GM18858 (cell line): ENCODE measurements at regions not wholly inside any gene's neighbourhood (a gene's known extent, or its start where the extent isn't known, plus 50 kb on each side); places are given as distances from the start of the nearest gene placed in this dataset.

Source experiments
- ATAC-seq: cut with Tn5 transposase; IDR thresholded peaks from one replicate; pipeline ENCODE4 v1.9.1; 2021; ENCODE audit not compliant: unreplicated experiment

DNA sequence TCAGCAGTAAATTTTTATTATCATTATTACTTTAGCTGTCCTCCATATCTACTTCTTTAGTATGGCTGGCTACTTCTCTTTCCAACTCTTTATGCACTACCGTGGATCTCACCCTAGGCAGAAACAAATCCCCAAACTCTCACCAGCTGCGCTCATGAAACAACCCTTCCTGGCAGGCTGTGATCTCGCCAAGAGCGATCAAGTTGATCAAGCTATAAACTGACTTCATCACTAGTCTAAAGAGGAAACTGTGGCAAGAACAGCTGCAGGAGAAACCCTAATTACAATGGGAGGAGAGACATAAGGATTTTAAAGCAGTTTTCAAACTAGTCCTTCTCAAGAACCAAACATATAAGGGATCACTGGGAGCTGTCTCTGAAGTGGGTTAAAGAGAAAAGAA is 160.5 kb upstream of the PRSS58 start:
- ATAC-seq = no peak

DNA sequence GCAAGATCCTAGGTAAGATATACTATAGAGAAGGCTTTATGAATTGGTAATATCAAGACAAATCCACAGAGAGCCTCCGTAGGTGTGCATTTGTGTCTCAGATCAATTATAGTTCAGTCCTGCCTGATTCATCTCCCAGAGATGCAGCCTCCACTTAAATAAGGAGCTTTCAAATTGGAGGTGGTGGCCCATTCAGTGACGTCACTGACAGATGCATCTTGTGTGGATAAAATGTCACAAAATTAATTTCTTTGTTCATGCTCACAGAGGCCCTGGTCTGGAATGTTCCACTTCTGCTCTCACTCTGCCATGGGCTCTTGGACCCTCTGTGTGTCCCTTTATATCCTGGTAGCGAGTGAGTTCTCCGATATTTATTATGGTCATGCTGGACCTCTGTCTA is 157.1 kb upstream of the PRSS58 start:
- no peak for ATAC-seq

DNA sequence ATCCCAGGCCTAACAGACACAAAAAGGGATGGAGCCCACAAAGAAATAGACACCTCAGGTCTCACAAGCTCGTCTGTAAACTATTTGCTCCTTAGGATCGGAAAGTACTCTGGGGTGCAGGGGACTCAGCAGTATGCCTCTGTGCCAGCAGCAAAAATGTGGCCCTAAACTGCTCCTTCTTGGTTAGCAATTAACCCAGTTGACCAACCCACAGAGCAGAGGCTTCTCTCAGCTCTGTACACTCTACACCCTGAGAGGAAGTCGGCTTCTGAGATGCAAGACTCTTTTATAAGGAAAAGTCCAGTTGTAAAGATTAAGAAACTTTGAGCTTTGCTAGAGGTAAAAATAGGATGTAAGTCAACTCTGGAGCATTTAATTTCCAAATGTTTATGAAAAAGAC is 156.3 kb upstream of the PRSS58 start:
- ATAC-seq = no peak

DNA sequence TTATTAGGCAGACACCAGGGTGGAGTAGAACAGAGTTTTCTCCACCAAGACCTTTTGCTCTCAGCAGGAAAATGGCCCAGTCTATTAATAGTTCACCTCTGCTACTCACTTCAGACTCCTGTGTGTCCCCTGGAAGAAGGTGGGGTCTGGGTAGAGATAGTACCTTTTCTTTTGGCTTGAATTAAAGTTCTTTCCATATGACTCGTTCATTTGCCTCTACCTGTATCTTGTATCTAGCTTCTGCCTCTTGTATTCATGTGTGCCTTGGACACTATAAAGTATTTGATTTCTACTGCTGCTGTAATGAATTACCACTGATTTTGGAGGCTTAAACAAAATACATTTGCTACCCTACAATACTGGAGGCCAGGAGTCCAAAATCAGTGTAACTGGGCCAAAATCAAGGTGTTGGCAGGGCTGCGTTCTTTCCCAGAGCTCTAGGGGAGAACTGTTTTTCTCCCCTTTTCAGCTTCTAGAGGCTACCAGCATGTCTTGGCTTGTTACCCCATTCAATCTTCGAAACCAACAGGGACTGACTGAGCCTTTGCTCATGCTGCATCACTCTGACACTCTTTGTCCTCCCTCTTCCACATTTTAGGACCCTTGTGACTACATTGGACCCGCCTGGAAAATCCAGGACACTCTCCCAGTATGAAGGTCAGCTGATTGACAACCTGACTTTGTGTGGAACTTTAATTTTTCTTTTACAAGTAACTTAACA is 155.6 kb upstream of the PRSS58 start:
- no peak for ATAC-seq

DNA sequence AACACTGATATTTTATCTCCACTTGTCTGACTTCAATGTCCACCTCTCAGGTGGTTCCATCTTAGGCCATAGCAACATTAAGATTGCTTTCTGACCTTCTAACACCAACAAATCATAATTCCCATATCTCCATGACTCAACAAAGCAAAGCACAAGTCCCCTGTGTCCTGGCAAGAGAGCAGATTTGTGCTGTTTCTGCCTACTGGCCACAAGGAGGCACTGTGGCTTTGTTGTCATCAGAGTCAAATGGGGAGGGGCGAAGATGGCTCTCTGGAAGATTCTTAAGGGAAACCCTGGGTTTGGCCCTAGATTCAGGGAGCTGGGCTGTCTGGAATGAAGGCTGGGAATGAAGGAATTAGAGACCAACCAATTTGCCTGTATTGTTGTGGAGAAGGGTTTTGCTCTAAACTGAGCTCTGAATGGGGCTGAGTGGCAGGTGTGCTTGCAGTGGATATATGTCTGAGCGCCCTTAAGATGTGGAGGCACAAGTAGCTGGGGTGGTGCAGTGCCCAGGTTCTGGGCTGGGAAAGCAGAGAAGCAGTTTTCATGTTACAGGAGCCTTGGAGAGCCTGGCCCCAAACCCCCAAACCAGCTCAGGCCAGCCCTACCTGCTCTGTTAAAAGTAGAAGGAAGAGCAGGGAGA is 154.8 kb upstream of the PRSS58 start:
- ATAC-seq = peak; percentile 72

DNA sequence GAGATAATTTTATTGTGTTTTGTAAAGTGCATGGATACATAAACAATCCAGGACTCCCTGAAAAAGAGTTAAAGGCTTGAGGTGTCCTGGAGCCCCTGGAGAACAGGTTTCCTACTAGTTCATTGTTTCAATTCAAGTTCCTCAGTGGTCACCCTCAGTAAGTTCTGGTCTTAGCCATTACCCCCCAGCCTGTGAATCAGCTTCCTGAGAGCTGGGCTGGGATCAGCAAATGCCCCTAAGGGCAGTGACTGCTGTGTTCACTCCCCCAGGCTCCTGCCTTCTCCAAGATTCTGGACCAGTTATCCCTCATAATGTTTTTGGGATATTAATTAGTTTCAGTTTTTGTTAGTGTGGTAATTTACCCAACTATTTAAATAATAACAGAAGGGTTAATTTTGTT is 151.6 kb upstream of the PRSS58 start:
- ATAC-seq = no peak

DNA sequence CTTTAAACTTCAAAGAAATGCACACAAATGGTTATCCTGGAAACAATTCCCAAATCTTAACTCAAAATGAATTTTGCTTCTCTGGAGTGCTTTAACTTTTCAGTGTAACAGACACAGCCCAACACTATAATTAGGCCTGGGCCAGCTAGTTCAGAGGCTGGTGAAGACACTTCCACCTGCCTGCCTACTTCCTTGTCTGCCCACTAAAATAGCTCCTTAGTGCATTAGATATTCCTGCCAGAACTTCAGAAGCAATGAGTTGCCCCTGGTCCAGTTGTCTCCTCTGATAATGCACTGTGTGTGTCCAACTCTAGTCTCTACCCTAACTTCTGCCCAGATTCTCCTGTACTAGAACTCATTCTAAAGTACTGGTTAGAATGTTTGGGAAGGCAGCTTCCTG is 150.9 kb upstream of the PRSS58 start:
- no peak for ATAC-seq

DNA sequence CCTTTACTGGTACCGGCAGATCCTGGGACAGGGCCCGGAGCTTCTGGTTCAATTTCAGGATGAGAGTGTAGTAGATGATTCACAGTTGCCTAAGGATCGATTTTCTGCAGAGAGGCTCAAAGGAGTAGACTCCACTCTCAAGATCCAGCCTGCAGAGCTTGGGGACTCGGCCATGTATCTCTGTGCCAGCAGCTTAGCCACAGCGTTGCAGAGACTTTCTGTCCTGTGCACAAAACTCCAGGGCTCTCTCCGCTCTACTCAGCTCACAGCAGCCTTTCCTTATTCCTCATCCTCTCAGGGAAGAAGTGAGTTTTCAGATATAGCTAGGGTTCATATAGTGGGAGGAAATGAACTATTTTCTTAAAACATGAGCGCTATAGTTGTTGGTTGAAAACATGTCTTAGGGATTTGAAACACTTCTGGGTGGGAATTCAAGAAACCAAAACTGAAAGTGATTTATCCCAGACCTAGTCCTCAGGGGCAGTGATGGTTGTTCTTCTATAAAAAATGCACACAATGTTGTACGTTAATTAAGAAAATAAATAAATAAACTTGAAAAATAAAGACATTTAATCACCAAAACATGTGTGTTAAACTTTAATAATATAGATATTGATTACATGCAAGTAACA is 150.2 kb upstream of the PRSS58 start:
- ATAC-seq = no peak

DNA sequence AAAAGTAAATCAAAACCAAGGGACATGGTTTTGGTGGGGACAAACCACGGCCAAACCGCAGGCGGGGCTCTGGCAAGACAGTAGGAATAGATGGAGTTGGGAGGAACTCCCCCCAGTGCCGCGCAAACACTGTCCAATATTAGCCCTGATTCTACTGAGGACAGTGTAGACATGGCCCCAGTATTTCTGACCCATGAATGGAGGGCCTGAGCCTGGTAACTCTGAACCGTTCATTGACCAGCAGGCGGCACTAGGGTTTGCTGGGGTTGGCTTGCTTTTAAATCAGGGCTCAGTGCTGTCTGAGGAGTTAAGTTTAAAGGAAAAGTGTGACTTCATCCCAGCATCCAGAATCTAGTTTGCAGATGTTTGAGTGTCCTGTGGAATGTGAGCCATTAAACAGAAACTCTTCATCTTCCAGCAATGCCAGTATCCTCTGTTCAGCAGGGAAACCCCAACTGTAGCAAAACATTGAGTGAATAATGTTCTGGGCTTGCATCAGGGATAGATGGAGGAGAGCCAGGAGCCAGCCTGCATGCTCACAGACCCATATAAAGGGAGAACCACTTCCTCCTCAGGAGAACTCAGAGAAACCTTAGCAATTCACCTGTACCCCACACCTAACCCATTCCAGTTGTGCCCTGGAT is 147.4 kb upstream of the PRSS58 start:
- no peak for ATAC-seq

DNA sequence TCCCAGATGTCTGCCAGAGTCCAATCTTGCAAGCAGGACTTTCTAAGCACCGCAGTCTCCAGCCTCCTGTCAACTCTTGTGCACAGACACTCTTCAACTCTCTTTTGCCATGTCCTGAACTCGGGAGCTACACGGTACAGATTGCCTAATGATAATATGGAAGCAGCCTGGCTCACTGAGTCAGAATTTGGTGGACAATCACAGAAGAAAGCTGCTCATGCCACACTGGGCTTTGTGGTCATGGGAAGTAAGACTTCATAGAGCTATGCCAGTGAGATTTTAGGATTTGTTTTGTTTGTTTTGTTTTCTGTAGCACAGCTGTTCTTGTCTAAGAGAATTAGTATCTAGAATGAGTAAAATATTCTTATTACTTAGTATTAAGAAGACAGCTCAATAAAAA is 144.1 kb upstream of the PRSS58 start:
- no peak for ATAC-seq

DNA sequence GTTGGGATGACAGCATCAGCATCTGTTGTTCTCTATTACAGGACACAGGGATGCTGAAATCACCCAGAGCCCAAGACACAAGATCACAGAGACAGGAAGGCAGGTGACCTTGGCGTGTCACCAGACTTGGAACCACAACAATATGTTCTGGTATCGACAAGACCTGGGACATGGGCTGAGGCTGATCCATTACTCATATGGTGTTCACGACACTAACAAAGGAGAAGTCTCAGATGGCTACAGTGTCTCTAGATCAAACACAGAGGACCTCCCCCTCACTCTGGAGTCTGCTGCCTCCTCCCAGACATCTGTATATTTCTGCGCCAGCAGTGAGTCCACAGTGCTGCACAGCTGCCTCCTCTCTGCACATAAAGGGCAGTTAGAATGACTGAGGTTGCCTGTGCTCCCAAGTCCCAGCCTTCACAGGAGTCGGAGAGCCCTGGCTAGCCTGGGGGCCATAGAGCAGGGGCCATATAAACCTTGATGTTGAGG is 142.2 kb upstream of the PRSS58 start:
- no peak for ATAC-seq

DNA sequence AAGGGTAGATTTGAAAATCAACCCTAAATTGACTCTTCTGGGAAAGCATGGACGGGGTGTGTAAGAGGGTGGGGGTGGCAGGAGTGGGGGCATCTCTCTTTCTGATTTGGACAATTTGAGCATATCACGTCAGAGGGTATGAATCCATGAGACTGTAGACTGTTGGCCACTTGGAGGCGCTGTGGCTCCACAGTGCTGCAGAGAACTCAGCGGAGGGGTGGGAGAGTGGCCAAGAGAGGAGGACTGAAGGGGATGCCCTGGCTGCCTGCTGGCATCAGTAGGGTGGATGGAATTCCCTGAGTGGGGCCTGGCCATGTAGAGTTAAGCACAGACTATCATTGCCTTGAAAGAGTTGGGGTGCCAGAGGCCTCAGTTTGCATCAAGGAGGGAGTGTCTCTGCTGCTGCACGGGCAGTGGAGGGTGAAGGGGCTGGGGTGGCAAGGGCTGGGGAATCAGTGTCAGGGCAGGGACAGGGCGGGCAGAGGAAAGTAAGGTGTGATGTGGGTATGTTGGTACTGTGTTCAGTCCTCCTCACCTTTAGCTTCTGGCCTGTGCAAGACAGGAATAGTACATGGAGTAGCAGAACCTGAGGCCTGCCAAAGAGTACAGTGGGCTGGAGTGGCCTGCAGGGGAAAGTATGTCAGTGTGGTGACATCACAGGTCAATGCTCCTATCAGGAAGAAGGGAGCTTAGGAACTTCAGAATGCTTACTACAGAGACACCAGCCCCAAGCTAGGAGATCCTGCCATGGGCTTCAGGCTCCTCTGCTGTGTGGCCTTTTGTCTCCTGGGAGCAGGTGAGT is 133.5 kb upstream of the PRSS58 start:
- ATAC-seq = no peak

DNA sequence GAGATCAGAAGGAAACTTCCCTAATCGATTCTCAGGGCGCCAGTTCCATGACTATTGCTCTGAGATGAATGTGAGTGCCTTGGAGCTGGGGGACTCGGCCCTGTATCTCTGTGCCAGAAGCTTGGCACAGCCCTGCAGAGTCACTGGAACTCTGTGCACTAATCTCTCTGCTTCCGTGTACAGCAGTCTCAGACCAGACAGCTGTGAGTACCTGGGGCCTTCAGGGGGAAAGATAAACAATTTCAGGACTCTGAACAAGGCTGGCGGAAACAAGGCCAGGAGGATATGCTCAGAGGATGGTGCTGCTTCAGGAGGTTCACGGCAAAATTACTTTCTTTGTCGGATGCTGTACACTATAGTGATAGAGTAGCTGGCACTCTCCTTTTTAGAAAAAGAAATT is 131.7 kb upstream of the PRSS58 start:
- ATAC-seq = no peak

DNA sequence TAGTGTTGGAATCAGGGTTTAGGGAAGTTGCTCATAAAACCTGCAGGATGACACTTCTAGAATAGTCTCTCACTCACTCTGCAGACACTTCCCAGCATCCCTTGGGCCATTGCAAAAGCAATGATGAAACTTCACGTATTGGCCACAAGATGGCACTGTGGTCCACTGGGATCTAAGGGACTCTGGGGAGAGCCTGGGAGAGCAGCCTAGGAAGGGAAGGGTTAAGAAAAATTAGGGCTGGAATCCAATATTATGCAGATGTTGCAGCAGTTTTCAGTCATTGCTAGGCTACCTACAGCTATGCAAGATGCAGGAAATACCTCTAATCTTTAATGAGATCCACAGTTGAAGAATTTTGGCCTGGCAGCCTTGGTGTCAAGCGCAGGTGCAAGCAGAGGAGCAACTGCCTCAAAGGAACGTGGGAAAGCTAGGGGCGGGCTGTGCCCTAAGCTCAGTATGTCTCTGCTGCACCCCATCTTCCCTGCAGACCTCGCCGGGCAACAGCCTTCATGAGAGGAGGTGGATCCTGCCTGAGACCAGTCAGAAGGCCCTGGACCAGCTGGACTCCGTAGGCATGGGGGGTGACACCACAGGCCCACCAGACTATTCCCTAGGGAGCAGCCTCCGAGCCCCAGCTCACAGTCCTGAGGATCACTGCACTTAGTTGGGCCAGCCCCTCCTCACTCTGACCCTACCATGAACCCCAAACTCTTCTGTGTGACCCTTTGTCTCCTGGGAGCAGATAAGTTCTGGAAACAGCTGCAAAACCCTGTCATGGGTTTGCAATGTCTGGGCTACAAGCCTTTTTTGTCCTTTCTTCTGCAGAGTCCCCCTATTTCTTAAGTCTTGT is 127.9 kb upstream of the PRSS58 start:
- ATAC-seq = peak; percentile 55

DNA sequence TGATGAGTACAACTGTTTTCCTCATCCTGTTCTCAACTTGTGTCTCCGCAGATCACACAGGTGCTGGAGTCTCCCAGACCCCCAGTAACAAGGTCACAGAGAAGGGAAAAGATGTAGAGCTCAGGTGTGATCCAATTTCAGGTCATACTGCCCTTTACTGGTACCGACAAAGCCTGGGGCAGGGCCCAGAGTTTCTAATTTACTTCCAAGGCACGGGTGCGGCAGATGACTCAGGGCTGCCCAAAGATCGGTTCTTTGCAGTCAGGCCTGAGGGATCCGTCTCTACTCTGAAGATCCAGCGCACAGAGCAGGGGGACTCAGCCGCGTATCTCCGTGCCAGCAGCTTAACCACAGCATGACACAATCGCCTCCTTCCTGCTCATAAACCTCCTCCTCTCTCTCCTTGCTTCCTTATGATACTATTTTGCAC is 126.7 kb upstream of the PRSS58 start:
- no peak for ATAC-seq

DNA sequence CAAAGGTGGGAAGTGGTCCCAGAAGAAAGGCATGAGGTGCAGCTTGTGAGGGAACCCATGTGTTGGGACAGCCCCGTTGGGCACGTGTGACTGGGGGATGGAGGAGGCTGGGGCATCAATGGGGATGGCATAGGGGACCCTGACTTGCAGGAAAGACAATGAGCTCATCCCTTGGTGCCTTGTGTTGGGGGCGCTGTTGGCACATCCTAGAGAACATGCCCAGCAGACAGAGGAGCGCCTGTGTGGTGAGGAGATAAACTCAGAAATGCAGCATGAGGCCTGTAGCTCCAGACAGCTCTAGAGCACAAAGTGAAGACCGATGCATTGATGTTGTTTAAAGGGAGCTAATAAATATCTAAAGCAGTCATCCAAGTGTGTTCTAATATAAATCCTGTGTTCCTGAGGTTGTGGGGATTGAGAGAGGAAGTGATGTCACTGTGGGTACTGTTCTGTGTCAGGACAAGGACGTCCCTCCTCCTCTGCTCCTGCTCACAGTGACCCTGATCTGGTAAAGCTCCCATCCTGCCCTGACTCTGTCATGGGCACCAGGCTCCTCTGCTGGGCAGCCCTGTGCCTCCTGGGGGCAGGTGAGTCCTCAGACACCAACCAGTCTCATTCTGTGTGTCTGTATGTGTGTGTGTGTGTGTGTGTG is 126.1 kb upstream of the PRSS58 start:
- no peak for ATAC-seq

DNA sequence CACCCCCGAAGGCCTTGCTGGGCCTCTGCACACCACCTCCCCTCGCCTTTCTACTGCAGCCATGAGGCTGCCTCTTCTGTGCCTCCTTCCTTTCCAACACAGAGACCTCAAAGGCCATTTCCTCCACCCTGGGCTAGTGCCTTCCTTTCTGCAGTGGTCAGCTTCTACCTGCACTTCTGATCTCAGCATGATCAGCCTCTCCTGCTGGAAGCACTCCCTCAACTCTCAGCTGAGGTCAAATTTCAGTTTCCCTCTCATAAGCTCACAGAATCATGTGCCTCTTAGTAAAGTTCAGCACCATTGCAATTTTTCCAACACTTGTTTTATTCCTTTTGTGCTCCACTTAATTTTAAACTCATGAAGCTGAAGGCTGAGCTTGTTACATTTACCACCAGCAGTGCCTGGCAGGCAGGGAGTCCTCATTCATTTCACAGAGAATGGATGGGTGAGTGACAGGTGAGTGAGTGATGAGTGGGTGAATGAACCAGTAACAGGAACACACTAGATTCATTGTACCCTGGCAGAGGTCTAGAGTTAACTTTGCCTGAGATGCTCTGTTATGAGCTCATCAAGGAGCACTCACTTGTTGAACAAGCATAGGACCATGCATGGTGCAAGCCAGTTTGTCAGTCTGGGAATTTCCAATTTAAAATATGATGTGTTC is 124.0 kb upstream of the PRSS58 start:
- ATAC-seq = no peak

DNA sequence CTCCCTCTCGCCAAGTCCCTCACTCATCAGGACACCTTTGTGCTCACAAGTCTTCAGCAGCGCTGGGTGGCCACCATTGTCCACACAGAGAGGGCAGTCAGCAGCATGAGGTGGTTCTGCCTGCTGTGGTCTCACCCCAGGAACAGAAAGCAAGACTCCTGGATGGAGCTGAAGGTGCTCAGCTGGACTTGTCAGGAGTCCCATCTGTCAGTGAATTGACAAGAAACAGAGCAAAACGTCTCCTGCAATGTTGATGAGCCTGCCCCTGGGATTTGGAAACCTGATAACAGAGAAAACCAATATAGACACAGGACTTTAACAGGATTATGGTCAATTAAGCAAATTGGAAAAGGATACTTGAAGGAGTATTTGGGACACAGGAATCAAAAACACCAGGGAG is 122.2 kb upstream of the PRSS58 start:
- no peak for ATAC-seq
